ENCODE measurements at regions not wholly inside any gene's neighbourhood (a gene's known extent, or its start where the extent isn't known, plus 50 kb on each side); places are given as distances from the start of the nearest gene placed in this dataset.
"Not testable (repeated sequence)": the region's sequence is repeated elsewhere in the genome, so short reads cannot be mapped to it uniquely, and the experiment has no call there.

- peak in 1 of 2 experiments; percentile 26 for DNase-seq
Observed at GRCh38 chr10:42690449-42691360, 52.3 kb upstream of the ZNF33B start.

GRCh38 chr10:42691361-42692120 lies 53.2 kb upstream of the ZNF33B start:
- DNase-seq, result no peak

GRCh38 chr10:42697926-42698325 lies 59.6 kb upstream of the ZNF33B start:
- no peak for DNase-seq

GRCh38 chr10:42707234-42707633 lies 68.9 kb upstream of the ZNF33B start:
- DNase-seq, result no peak

GRCh38 chr10:42719339-42719738 lies 63.3 kb upstream of the BMS1 start:
- not testable (repeated sequence) for DNase-seq

GRCh38 chr10:42722575-42722974 lies 60.0 kb upstream of the BMS1 start:
- no peak for DNase-seq

GRCh38 chr10:42723549-42723948 lies 59.0 kb upstream of the BMS1 start:
- not testable (repeated sequence) for DNase-seq

DNA sequence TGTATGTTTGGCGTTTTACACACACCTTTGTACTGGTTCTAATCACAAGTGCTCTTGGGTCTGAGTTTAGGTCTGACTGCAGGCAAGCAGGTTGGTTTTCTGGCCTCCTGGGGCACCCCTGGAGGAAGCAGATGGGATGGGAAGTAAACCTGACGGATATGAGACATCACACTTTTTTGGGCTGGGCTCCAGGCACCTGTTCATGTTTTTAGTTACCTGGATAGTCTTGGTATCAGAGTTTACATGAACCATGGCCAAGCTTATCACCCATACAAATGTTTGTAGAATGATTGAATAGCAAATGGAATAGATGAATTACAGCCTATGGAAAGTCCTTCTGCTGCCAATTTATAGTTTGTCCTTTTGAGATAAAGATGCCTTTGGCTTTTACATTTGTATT lies 57.9 kb upstream of the BMS1 start:
- DNase-seq, result not testable (repeated sequence)

GRCh38 chr10:42732266-42732665 lies 50.3 kb upstream of the BMS1 start:
- DNase-seq, result no peak

Measured in NCI-H526 (cell line).